HCT116 (cell line): ENCODE measurements at regions not wholly inside any gene's neighbourhood (a gene's known extent, or its start where the extent isn't known, plus 50 kb on each side); places are given as distances from the start of the nearest gene placed in this dataset.

ENCODE experiments used
- ATAC-seq: fragments of 200-7000 bp; cut with Tn5 transposase; 2 replicates; pipeline ENCODE4 v1.9.1; 2020; ENCODE audit warnings: mild to moderate bottlenecking, moderate library complexity
- BruUV-seq: library from RNA; stranded (reverse); fragments of 400-500 nt; replicated peaks from 2 replicates; lab custom pipeline; 2021; lab: Mats Ljungman, UMichigan
- CTCF ChIA-PET: fragments of 300-600 bp; sonication (Branson Sonifier 250); formaldehyde crosslinking; loops from one replicate; lab custom pipeline; 2021; ENCODE audit warnings: antibody characterized with exemption; lab: Charles Lee
- POLR2A ChIA-PET: fragments of 300-600, 350-600 bp; sonication (Branson Sonifier 250); formaldehyde crosslinking; loops from one replicate; lab custom pipeline; 2021; ENCODE audit warnings: antibody characterized with exemption; lab: Charles Lee
- RAD21 ChIA-PET, 2 experiments: fragments of 300-600 bp; sonication (Branson Sonifier 250); formaldehyde crosslinking; loops; one replicate each; lab custom pipeline; 2023; ENCODE audit warnings: low total read pairs in 2 of 2; ENCODE audit not compliant: uncharacterized antibody in 2 of 2, unreplicated experiment in 2 of 2, low non-redundant PET in 1 of 2; lab: Charles Lee
- DNase-seq: peaks from one replicate; pipeline ENCODE4 v3.0.0-alpha.2; 2010; ENCODE audit warnings: low read depth, low spot score
- H2AFZ ChIP-seq: fragments of 200-600 bp; shearing (Covaris generic), sonication (generic); 2 replicates; pipeline ENCODE4 v1.6.1; 2017; ENCODE audit warnings: low read depth, mixed run types, mixed read lengths, antibody characterized with exemption, low read length; ENCODE audit not compliant: poor library complexity, severe bottlenecking
- H3K27ac ChIP-seq: 2 replicates; pipeline ENCODE4 v1.5.1; 2012; ENCODE audit warnings: low read depth, low read length
- H3K27me3 ChIP-seq: fragments of 200-600 bp; sonication (generic); 2 replicates; pipeline ENCODE4 v1.6.1; 2016; ENCODE audit warnings: mixed run types, low read length, mixed read lengths; ENCODE audit not compliant: insufficient read depth
- H3K36me3 ChIP-seq, 2 experiments: fragments of 200-500 bp in 1 of 2; fragments of 200-600 bp in 1 of 2; sonication (Bioruptor generic) in 1 of 2; sonication (generic) in 1 of 2; 2 replicates each; pipeline versions ENCODE4 v1.5.1 to v1.6.1; 2014 to 2016; ENCODE audit warnings: low read length in 2 of 2, inconsistent platforms in 1 of 2, mixed read lengths in 1 of 2, mixed run types in 1 of 2; ENCODE audit not compliant: insufficient read depth in 2 of 2, control insufficient read depth in 1 of 2
- H3K4me1 ChIP-seq, 2 experiments: fragments of 200-600 bp in 1 of 2; sonication (generic) in 1 of 2; 2 replicates each; pipeline versions ENCODE4 v1.5.1 to v1.6.1; 2012 to 2017; ENCODE audit warnings: low read length in 2 of 2, inconsistent platforms in 1 of 2, mild to moderate bottlenecking in 1 of 2, mixed read lengths in 1 of 2, mixed run types in 1 of 2, moderate library complexity in 1 of 2; ENCODE audit not compliant: insufficient read depth in 2 of 2, control insufficient read depth in 1 of 2
- H3K4me2 ChIP-seq: fragments of 200-600 bp; sonication (generic); 2 replicates; pipeline ENCODE4 v1.6.1; 2017; ENCODE audit warnings: mixed run types, low read length, mixed read lengths
- H3K4me3 ChIP-seq, 2 experiments: fragments of 200-600 bp in 1 of 2; sonication (generic) in 1 of 2; replicated peaks in 1 of 2; 2 replicates each; pipeline ENCODE4 v1.5.1; 2011 to 2016; ENCODE audit warnings: low read length in 2 of 2, control low read depth in 1 of 2, low read depth in 1 of 2, mild to moderate bottlenecking in 1 of 2, mixed read lengths in 1 of 2, mixed run types in 1 of 2
- H3K79me2 ChIP-seq: fragments of 200-600 bp; sonication (generic); 2 replicates; pipeline ENCODE4 v1.6.1; 2017; ENCODE audit warnings: mild to moderate bottlenecking, mixed run types, low read length, moderate library complexity, mixed read lengths; ENCODE audit not compliant: insufficient read depth
- H3K9ac ChIP-seq: fragments of 200-600 bp; sonication (generic); 2 replicates; pipeline ENCODE4 v1.6.1; 2016; ENCODE audit warnings: low read length, mixed read lengths
- H3K9me2 ChIP-seq: fragments of 200-600 bp; sonication (generic), shearing (Covaris generic); 2 replicates; pipeline ENCODE4 v1.6.1; 2017; ENCODE audit warnings: mixed run types, mild to moderate bottlenecking, moderate library complexity; ENCODE audit not compliant: insufficient read depth
- H3K9me3 ChIP-seq, 2 experiments: fragments of 200-500 bp in 1 of 2; fragments of 200-600 bp in 1 of 2; sonication (Bioruptor generic) in 1 of 2; sonication (generic) in 1 of 2; 2 replicates each; pipeline ENCODE4 v1.6.1; 2014 to 2017; ENCODE audit warnings: low read length in 2 of 2, mixed read lengths in 2 of 2, inconsistent platforms in 1 of 2, low read depth in 1 of 2, mild to moderate bottlenecking in 1 of 2, mixed run types in 1 of 2, moderate library complexity in 1 of 2; ENCODE audit not compliant: control insufficient read depth in 1 of 2, insufficient read depth in 1 of 2
- H4K20me1 ChIP-seq: fragments of 200-600 bp; sonication (generic), shearing (Covaris generic); 2 replicates; pipeline ENCODE4 v1.6.1; 2017; ENCODE audit warnings: mixed run types, mild to moderate bottlenecking, moderate library complexity; ENCODE audit not compliant: insufficient read depth
- ATF3 ChIP-seq: IDR thresholded peaks from 2 replicates; pipeline ENCODE4 v1.6.1; 2012
- EGR1 ChIP-seq: IDR thresholded peaks from 2 replicates; pipeline ENCODE4 v1.6.1; 2012; ENCODE audit warnings: low read depth
- ELF1 ChIP-seq: IDR thresholded peaks from 2 replicates; pipeline ENCODE4 v1.6.1; 2012; ENCODE audit warnings: low read depth, borderline replicate concordance
- FOSL1 ChIP-seq: IDR thresholded peaks from 2 replicates; pipeline ENCODE4 v1.6.1; 2012; ENCODE audit warnings: low read depth
- JUND ChIP-seq: IDR thresholded peaks from 2 replicates; pipeline ENCODE4 v1.6.1; 2012
- POLR2A ChIP-seq: IDR thresholded peaks from 2 replicates; pipeline ENCODE4 v1.7.0; 2011; ENCODE audit warnings: borderline replicate concordance; ENCODE audit not compliant: insufficient read depth, insufficient read length; ENCODE audit errors: extremely low read depth
- POLR2AphosphoS5 ChIP-seq: IDR thresholded peaks from 2 replicates; pipeline ENCODE4 v1.6.1; 2011; ENCODE audit warnings: mild to moderate bottlenecking, low read depth, low read length, moderate library complexity
- RAD21 ChIP-seq: IDR thresholded peaks from 2 replicates; pipeline ENCODE4 v1.6.1; 2012; ENCODE audit warnings: low read depth, mild to moderate bottlenecking
- SIN3A ChIP-seq: IDR thresholded peaks from 2 replicates; pipeline ENCODE4 v1.6.1; 2012; ENCODE audit warnings: low read depth
- SP1 ChIP-seq: IDR thresholded peaks from 2 replicates; pipeline ENCODE4 v1.6.1; 2012; ENCODE audit warnings: low read depth
- SRF ChIP-seq: IDR thresholded peaks from 2 replicates; pipeline ENCODE4 v1.6.1; 2012; ENCODE audit warnings: low read depth
- TCF7L2 ChIP-seq: IDR thresholded peaks from 2 replicates; pipeline ENCODE4 v1.7.0; 2011; ENCODE audit warnings: borderline replicate concordance, inconsistent platforms; ENCODE audit not compliant: insufficient read depth, insufficient read length; ENCODE audit errors: extremely low read depth
- YY1 ChIP-seq: IDR thresholded peaks from 2 replicates; pipeline ENCODE4 v1.6.1; 2011; ENCODE audit warnings: low read length, low read depth, moderate library complexity, mild to moderate bottlenecking; ENCODE audit not compliant: insufficient replicate concordance; ENCODE audit errors: extremely low read depth
- ZBTB33 ChIP-seq: IDR thresholded peaks from 2 replicates; pipeline ENCODE4 v1.6.1; 2011; ENCODE audit warnings: mild to moderate bottlenecking, low read length, moderate library complexity; ENCODE audit not compliant: insufficient replicate concordance; ENCODE audit errors: extremely low read depth
- ZFX ChIP-seq: fragments of 450-650 bp; IDR thresholded peaks from 2 replicates; pipeline ENCODE4 v1.6.1; 2017
- intact Hi-C: fragments of 100-400 bp; cut with micrococcal nuclease; formaldehyde crosslinking; loops from 2 replicates; pipeline ENCODE4 v1.10.0; 2022

GRCh38 chr18:39801010-39801409, 2154.0 kb upstream of the PIK3C3 start:
- intact Hi-C loops: no loop called here
- BruUV-seq: no TSS peak
- H3K4me2 ChIP-seq: no peak overlapping the region
- RAD21 ChIA-PET: no interaction called here
- no peaks in the 10 kb centered on the region for H3K9me2 ChIP-seq
- H4K20me1 ChIP-seq: no peaks in the 10 kb centered on the region
- CTCF ChIA-PET: no interaction called here
- no peak overlapping the region for H3K9ac ChIP-seq
- no peak for TF ChIP-seq ZFX
- no peak for TF ChIP-seq TCF7L2
- TF ChIP-seq POLR2A: no peak
- TF ChIP-seq SP1: no peak
- TF ChIP-seq SRF: no peak
- no peak for TF ChIP-seq RAD21
- no peak for TF ChIP-seq ELF1
- TF ChIP-seq ATF3: no peak
- no peak for TF ChIP-seq SIN3A
- TF ChIP-seq POLR2AphosphoS5: no peak
- no peak for TF ChIP-seq ZBTB33
- no peak for TF ChIP-seq FOSL1
- TF ChIP-seq YY1: no peak
- TF ChIP-seq JUND: no peak
- TF ChIP-seq EGR1: no peak
- TF ChIP-seq, all 23 proteins: peak for 0
- Histone ChIP-seq H2AFZ (no peak overlapping the region), H3K36me3 (no peaks in the 10 kb centered on the region), H3K27ac (0 out of 2 replicates have a peak overlapping the region, but pooled peaks have one; percentile 10), H3K4me3 (no peak overlapping the region), H3K79me2 (peaks cover 30% of the 10 kb centered on the region), H3K4me1 (peaks cover 0 to 9% of the 10 kb centered on the region in 2 experiments; a peak in 1 of 4 replicates), H3K9me3 (peaks cover 8 to 25% of the 10 kb centered on the region in 2 experiments; a peak in 2 of 4 replicates), H3K27me3 (no peaks in the 10 kb centered on the region)
- no peak for DNase-seq
- POLR2A ChIA-PET: no interaction called here
- no peak for ATAC-seq
